Endothelial cell of umbilical vein (primary cell): ENCODE measurements at regions not wholly inside any gene's neighbourhood (a gene's known extent, or its start where the extent isn't known, plus 50 kb on each side); places are given as distances from the start of the nearest gene placed in this dataset.

ENCODE experiments used
- BruUV-seq: library from RNA; stranded (reverse); fragments of 400-500 nt; replicated peaks from 2 replicates; lab custom pipeline; 2021; lab: Mats Ljungman, UMichigan
- CTCF ChIA-PET: fragments of 300-600, 350-600 bp; sonication (Branson Sonifier 250); formaldehyde crosslinking; loops from one replicate; lab custom pipeline; 2021; ENCODE audit warnings: antibody characterized with exemption, inconsistent platforms; lab: Charles Lee
- POLR2A ChIA-PET: fragments of 300-600, 350-600 bp; sonication (Branson Sonifier 250); formaldehyde crosslinking; loops from one replicate; lab custom pipeline; 2021; ENCODE audit warnings: antibody characterized with exemption, inconsistent platforms; lab: Charles Lee
- DNase-seq: peaks from one replicate; pipeline ENCODE4 v3.0.0-alpha.2; 2011; ENCODE audit warnings: low read depth, low spot score
- FAIRE-seq: peaks from 2 replicates; lab custom pipeline; 2011; peaks lifted over from hg19 to GRCh38; lab: Jason Lieb, UNC
- H2AFZ ChIP-seq: 2 replicates; pipeline ENCODE4 v1.6.0; 2012; ENCODE audit warnings: low read depth, low read length, control low read depth, inconsistent platforms
- H3K27ac ChIP-seq: 2 replicates; pipeline ENCODE4 v1.5.1; 2011; ENCODE audit warnings: low read depth, mild to moderate bottlenecking, control low read depth, low read length, moderate library complexity; ENCODE audit not compliant: insufficient read depth
- H3K27me3 ChIP-seq, 2 experiments: 2 replicates each; pipeline versions ENCODE4 v1.6.0 to v1.6.1; 2011; ENCODE audit warnings: low read length in 2 of 2, mixed read lengths in 1 of 2; ENCODE audit not compliant: control insufficient read depth in 2 of 2, insufficient read depth in 2 of 2
- H3K36me3 ChIP-seq, 2 experiments: 2 replicates in 1 of 2; 3 replicates in 1 of 2; pipeline ENCODE4 v1.5.1; 2011; ENCODE audit warnings: low read length in 2 of 2, mild to moderate bottlenecking in 1 of 2, moderate library complexity in 1 of 2; ENCODE audit not compliant: control insufficient read depth in 2 of 2, insufficient read depth in 2 of 2; ENCODE audit errors: extremely low read depth in 1 of 2
- H3K4me1 ChIP-seq: 3 replicates; pipeline ENCODE4 v1.5.1; 2011; ENCODE audit warnings: mild to moderate bottlenecking, low read length; ENCODE audit not compliant: control insufficient read depth, insufficient read depth; ENCODE audit errors: extremely low read depth
- H3K4me2 ChIP-seq: 2 replicates; pipeline ENCODE4 v1.6.1; 2011; ENCODE audit warnings: low read length, control low read depth, mixed read lengths; ENCODE audit not compliant: insufficient read depth
- H3K4me3 ChIP-seq, 3 experiments: fragments of 200-600 bp in 1 of 3; sonication (generic), shearing (Covaris generic) in 1 of 3; replicated peaks in 1 of 3; 2 replicates each; pipeline ENCODE4 v1.5.1; 2011 to 2016; ENCODE audit warnings: control low read depth in 3 of 3, low read length in 3 of 3, mild to moderate bottlenecking in 2 of 3, inconsistent platforms in 1 of 3, low read depth in 1 of 3, moderate library complexity in 1 of 3; ENCODE audit not compliant: insufficient read depth in 1 of 3
- H3K79me2 ChIP-seq: 2 replicates; pipeline ENCODE4 v1.6.0; 2012; ENCODE audit warnings: low read length, inconsistent platforms; ENCODE audit not compliant: control insufficient read depth, insufficient read depth
- H3K9ac ChIP-seq: replicated peaks from 2 replicates; pipeline ENCODE3; 2011; ENCODE audit warnings: low read length, control low read depth; ENCODE audit not compliant: insufficient read depth; ENCODE audit errors: extremely low read depth
- H3K9me1 ChIP-seq: replicated peaks from 3 replicates; pipeline ENCODE4 v1.6.0; 2011; ENCODE audit warnings: mild to moderate bottlenecking, low read length; ENCODE audit not compliant: control insufficient read depth, insufficient read depth; ENCODE audit errors: extremely low read depth
- H3K9me3 ChIP-seq: replicated peaks from 2 replicates; pipeline ENCODE4 v1.5.1; 2012; ENCODE audit warnings: low read length, inconsistent platforms; ENCODE audit not compliant: control insufficient read depth, insufficient read depth
- H4K20me1 ChIP-seq: replicated peaks from 2 replicates; pipeline ENCODE3; 2011; ENCODE audit warnings: mild to moderate bottlenecking, low read length; ENCODE audit not compliant: control insufficient read depth, insufficient read depth; ENCODE audit errors: extremely low read depth
- EZH2 ChIP-seq: IDR thresholded peaks from 2 replicates; pipeline ENCODE4 v1.6.1; 2012; ENCODE audit warnings: borderline replicate concordance, low read depth, mild to moderate bottlenecking, moderate library complexity, low read length, inconsistent platforms; ENCODE audit not compliant: severe bottlenecking
- FOS ChIP-seq: IDR thresholded peaks from 2 replicates; pipeline ENCODE4 v1.6.1; 2011; ENCODE audit warnings: mild to moderate bottlenecking, low read length, moderate library complexity, borderline replicate concordance; ENCODE audit not compliant: insufficient read depth
- GATA2 ChIP-seq: IDR thresholded peaks from 2 replicates; pipeline ENCODE4 v1.7.0; 2011; ENCODE audit warnings: low read depth, mild to moderate bottlenecking, moderate library complexity, mixed read lengths, low read length; ENCODE audit not compliant: insufficient read length, insufficient read depth
- JUN ChIP-seq: IDR thresholded peaks from 2 replicates; pipeline ENCODE4 v1.6.1; 2011; ENCODE audit warnings: borderline replicate concordance, low read depth; ENCODE audit not compliant: insufficient read length, insufficient read depth
- MYC ChIP-seq: IDR thresholded peaks from one replicate; pipeline ENCODE4 v1.6.1; 2011; ENCODE audit warnings: mild to moderate bottlenecking, low read depth, low read length
- POLR2A ChIP-seq: IDR thresholded peaks from 2 replicates; pipeline ENCODE4 v1.6.1; 2012; ENCODE audit warnings: low read depth, mild to moderate bottlenecking, control low read depth, low read length
- POLR2AphosphoS5 ChIP-seq: IDR thresholded peaks from 2 replicates; pipeline ENCODE4 v1.6.1; 2012; ENCODE audit warnings: low read depth, mild to moderate bottlenecking, control low read depth, low read length, moderate library complexity; ENCODE audit not compliant: insufficient read depth
- dilution Hi-C: fragments of 300-500 bp; cut with MboI; formaldehyde crosslinking; loops from one replicate; pipeline ENCODE4 v1.15.0; 2019; ENCODE audit warnings: low sequenced_read_pairs; ENCODE audit not compliant: extremely low pct_ligation_motif_present
- intact Hi-C: fragments of 100-400 bp; cut with micrococcal nuclease; formaldehyde crosslinking; loops from one replicate; pipeline ENCODE4 v1.10.0; 2022
- TF ChIP-seq, protein P1 (sequence below), 2 donors: IDR thresholded peaks; 1 replicate in 1 of 2; 2 replicates in 1 of 2; pipeline ENCODE4 v1.5.1; 2011; ENCODE audit warnings: low read length in 2 of 2, mild to moderate bottlenecking in 2 of 2, moderate library complexity in 2 of 2, control low read depth in 1 of 2, inconsistent platforms in 1 of 2, low read depth in 1 of 2; ENCODE audit not compliant: insufficient read depth in 1 of 2; ENCODE audit errors: extremely low read depth in 1 of 2
- TF ChIP-seq, protein P2 (sequence below): IDR thresholded peaks from 2 replicates; pipeline ENCODE4 v1.6.1; 2011; ENCODE audit not compliant: insufficient read depth, insufficient read length

DNA sequence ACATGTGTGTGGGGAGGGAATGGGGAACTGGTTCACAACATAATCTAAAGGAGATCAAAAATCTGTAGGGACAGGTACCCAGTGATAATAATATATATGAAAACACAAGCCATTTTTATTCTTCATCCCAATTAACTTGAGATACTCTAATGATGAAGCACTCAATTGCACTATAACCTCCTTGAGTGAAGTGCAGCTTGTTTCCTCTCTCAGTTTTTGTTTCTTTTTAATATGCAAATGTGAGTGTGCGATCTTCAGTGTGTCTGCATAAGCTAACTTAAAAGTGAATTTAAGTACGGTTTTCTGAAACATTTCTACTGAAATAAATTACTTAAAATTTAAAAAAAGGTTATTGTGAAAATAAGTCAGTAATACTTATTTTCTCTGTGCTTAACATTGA, 623.5 kb downstream of the CDH11 start:
- FAIRE-seq (no peak), DNase-seq (no peak)
- Histone ChIP-seq H4K20me1 (no peaks in the 10 kb centered on the region), H3K9me3 (no peaks in the 10 kb centered on the region), H3K27me3 (no peaks in the 10 kb centered on the region), H3K9ac (no peak overlapping the region), H3K9me1 (no peaks in the 10 kb centered on the region), H3K36me3 (no peaks in the 10 kb centered on the region), H2AFZ (no peak overlapping the region), H3K27ac (no peak overlapping the region), H3K4me2 (no peak overlapping the region), H3K79me2 (no peaks in the 10 kb centered on the region), H3K4me1 (no peaks in the 10 kb centered on the region), H3K4me3 (no peak overlapping the region)
- POLR2A ChIA-PET: no interaction called here
- dilution Hi-C loops (no loop called here), intact Hi-C loops (no loop called here)
- CTCF ChIA-PET: interaction anchor here (0.6 kb wide), 1 partner anchor 1166 kb away, joined by 3 read pairs; no protein-coding TSS in a partner anchor
- no peak for TF ChIP-seq POLR2AphosphoS5
- no peak for TF ChIP-seq JUN
- TF ChIP-seq POLR2A: no peak
- TF ChIP-seq, protein P1, sequence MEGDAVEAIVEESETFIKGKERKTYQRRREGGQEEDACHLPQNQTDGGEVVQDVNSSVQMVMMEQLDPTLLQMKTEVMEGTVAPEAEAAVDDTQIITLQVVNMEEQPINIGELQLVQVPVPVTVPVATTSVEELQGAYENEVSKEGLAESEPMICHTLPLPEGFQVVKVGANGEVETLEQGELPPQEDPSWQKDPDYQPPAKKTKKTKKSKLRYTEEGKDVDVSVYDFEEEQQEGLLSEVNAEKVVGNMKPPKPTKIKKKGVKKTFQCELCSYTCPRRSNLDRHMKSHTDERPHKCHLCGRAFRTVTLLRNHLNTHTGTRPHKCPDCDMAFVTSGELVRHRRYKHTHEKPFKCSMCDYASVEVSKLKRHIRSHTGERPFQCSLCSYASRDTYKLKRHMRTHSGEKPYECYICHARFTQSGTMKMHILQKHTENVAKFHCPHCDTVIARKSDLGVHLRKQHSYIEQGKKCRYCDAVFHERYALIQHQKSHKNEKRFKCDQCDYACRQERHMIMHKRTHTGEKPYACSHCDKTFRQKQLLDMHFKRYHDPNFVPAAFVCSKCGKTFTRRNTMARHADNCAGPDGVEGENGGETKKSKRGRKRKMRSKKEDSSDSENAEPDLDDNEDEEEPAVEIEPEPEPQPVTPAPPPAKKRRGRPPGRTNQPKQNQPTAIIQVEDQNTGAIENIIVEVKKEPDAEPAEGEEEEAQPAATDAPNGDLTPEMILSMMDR (IDR thresholded peaks at IDR 0.05; ENCODE audit: extremely low read depth in 1 of 2, insufficient read depth in 1 of 2, low read depth in 1 of 2, low read length in 2 of 2): no peak
- TF ChIP-seq FOS: no peak
- TF ChIP-seq, protein P2, sequence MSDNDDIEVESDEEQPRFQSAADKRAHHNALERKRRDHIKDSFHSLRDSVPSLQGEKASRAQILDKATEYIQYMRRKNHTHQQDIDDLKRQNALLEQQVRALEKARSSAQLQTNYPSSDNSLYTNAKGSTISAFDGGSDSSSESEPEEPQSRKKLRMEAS: no peak
- TF ChIP-seq EZH2: no peak
- no peak for TF ChIP-seq GATA2
- no peak for TF ChIP-seq MYC
- no TSS peak for BruUV-seq
